GM13977 (cell line): ENCODE measurements at regions not wholly inside any gene's neighbourhood (a gene's known extent, or its start where the extent isn't known, plus 50 kb on each side); places are given as distances from the start of the nearest gene placed in this dataset.
"Not testable (repeated sequence)": the region's sequence is repeated elsewhere in the genome, so short reads cannot be mapped to it uniquely, and the experiment has no call there.

ENCODE experiments used
- DNase-seq: peaks from one replicate; pipeline ENCODE4 v3.0.0; 2012; ENCODE audit warnings: low spot score
- CTCF ChIP-seq: IDR thresholded peaks from 2 replicates; pipeline ENCODE4 v1.5.1; 2012; ENCODE audit warnings: mild to moderate bottlenecking, control low read depth; ENCODE audit not compliant: insufficient read depth; ENCODE audit errors: extremely low read depth, missing control alignments
- in situ Hi-C: fragments of 300-500 bp; cut with MboI; formaldehyde crosslinking; loops from one replicate; pipeline ENCODE4 v1.12.0; 2022; ENCODE audit warnings: low sequenced_read_pairs, low pct_unique_long_range_greater_than_20kb, mixed read lengths, inconsistent platforms; ENCODE audit not compliant: unreplicated experiment

- in situ Hi-C loops = no loop called here
- no peak for DNase-seq
These were observed 446.4 kb upstream of the KLF6 start for GRCh38 chr10:4231439-4231838.

GRCh38 chr10:4230036-4230435 lies 445.0 kb upstream of the KLF6 start:
- TF ChIP-seq CTCF = no peak
- in situ Hi-C loops = no loop called here
- DNase-seq = no peak

More at GRCh38 chr10:4231439-4231838, 446.4 kb upstream of the KLF6 start:
- TF ChIP-seq CTCF = no peak

- in situ Hi-C loops = no loop called here
- TF ChIP-seq CTCF = no peak
- DNase-seq = no peak
These were observed 444.1 kb upstream of the KLF6 start for GRCh38 chr10:4229106-4229505.

GRCh38 chr10:4227586-4227985 lies 442.6 kb upstream of the KLF6 start:
- no peak for TF ChIP-seq CTCF
- in situ Hi-C loops = no loop called here
- DNase-seq = no peak

GRCh38 chr10:4226941-4227540 lies 442.0 kb upstream of the KLF6 start:
- no peak for DNase-seq
- in situ Hi-C loops = no loop called here
- no peak for TF ChIP-seq CTCF

GRCh38 chr10:4224178-4224577 lies 439.2 kb upstream of the KLF6 start:
- in situ Hi-C loops = no loop called here
- TF ChIP-seq CTCF = no peak
- DNase-seq = no peak

GRCh38 chr10:4221310-4221709 lies 436.3 kb upstream of the KLF6 start:
- in situ Hi-C loops, DNase-seq: not testable (repeated sequence)
